Neural progenitor cell (in vitro differentiated cells): ENCODE measurements at regions not wholly inside any gene's neighbourhood (a gene's known extent, or its start where the extent isn't known, plus 50 kb on each side); places are given as distances from the start of the nearest gene placed in this dataset.

Experiments used
- DNase-seq: peaks from one replicate; pipeline ENCODE4 v3.0.0-alpha.2; 2016; ENCODE audit warnings: low spot score
- H2AFZ ChIP-seq: fragments of 200-600 bp; sonication (generic); replicated peaks from 2 replicates; pipeline ENCODE4 v1.6.1; 2016; ENCODE audit warnings: antibody characterized with exemption
- H3F3A ChIP-seq: fragments of 200-600 bp; sonication (generic); 2 replicates; pipeline ENCODE4 v1.6.1; 2016; ENCODE audit warnings: antibody characterized with exemption, low read depth
- H3K27ac ChIP-seq: fragments of 200-600 bp; sonication (generic); 2 replicates; pipeline ENCODE4 v1.5.1; 2016; ENCODE audit warnings: mild to moderate bottlenecking
- H3K27me3 ChIP-seq: fragments of 200-600 bp; sonication (generic); 2 replicates; pipeline ENCODE4 v1.6.1; 2016; ENCODE audit warnings: mild to moderate bottlenecking, moderate library complexity
- H3K36me3 ChIP-seq: fragments of 200-600 bp; sonication (generic); 2 replicates; pipeline ENCODE4 v1.5.1; 2016
- H3K4me1 ChIP-seq: fragments of 200-600 bp; sonication (generic); 2 replicates; pipeline ENCODE4 v1.6.1; 2016; ENCODE audit warnings: mixed run types
- H3K4me2 ChIP-seq: fragments of 200-600 bp; sonication (generic); 2 replicates; pipeline ENCODE4 v1.6.1; 2016
- H3K4me3 ChIP-seq: fragments of 200-600 bp; sonication (generic); 2 replicates; pipeline ENCODE4 v1.5.1; 2016
- H3K79me2 ChIP-seq: fragments of 200-600 bp; sonication (generic); 2 replicates; pipeline ENCODE4 v1.6.1; 2016; ENCODE audit warnings: low read depth
- H3K9ac ChIP-seq: fragments of 200-600 bp; sonication (generic); 2 replicates; pipeline ENCODE4 v1.6.1; 2016
- H3K9me3 ChIP-seq: fragments of 200-600 bp; sonication (generic); 2 replicates; pipeline ENCODE4 v1.5.1; 2016; ENCODE audit warnings: low read depth
- H4K20me1 ChIP-seq: fragments of 200-600 bp; sonication (generic); 2 replicates; pipeline ENCODE4 v1.6.1; 2016; ENCODE audit warnings: low read depth
- H3K27ac Mint-ChIP-seq: 3 replicates; pipeline ENCODE4 v1.8.0; 2021; ENCODE audit warnings: mixed read lengths
- H3K27me3 Mint-ChIP-seq: 2 replicates; pipeline ENCODE4 v1.8.0; 2022; ENCODE audit warnings: low read depth, mild to moderate bottlenecking, inconsistent platforms, moderate library complexity, mixed read lengths; ENCODE audit not compliant: insufficient read depth
- H3K36me3 Mint-ChIP-seq: 3 replicates; pipeline ENCODE4 v1.8.0; 2021; ENCODE audit warnings: mixed read lengths
- H3K4me1 Mint-ChIP-seq: 3 replicates; pipeline ENCODE4 v1.8.0; 2021; ENCODE audit warnings: mixed read lengths
- H3K4me3 Mint-ChIP-seq: 3 replicates; pipeline ENCODE4 v1.8.0; 2021; ENCODE audit warnings: mild to moderate bottlenecking, moderate library complexity, mixed read lengths
- H3K9me3 Mint-ChIP-seq: 3 replicates; pipeline ENCODE4 v1.8.0; 2020; ENCODE audit warnings: mixed read lengths
- CTCF ChIP-seq: fragments of 200-600 bp; sonication (generic); IDR thresholded peaks from 2 replicates; pipeline ENCODE4 v1.5.1; 2017; ENCODE audit warnings: antibody characterized with exemption, mild to moderate bottlenecking
- EZH2 ChIP-seq: fragments of 200-600 bp; sonication (generic); IDR thresholded peaks from 2 replicates; pipeline ENCODE4 v1.6.1; 2017; ENCODE audit warnings: antibody characterized with exemption, mild to moderate bottlenecking, moderate library complexity
- EZH2phosphoT487 ChIP-seq: fragments of 200-600 bp; sonication (generic); IDR thresholded peaks from 2 replicates; pipeline ENCODE4 v1.6.1; 2017; ENCODE audit warnings: antibody characterized with exemption

GRCh38 chr4:119763386-119763785, 134.8 kb upstream of the PDE5A start:
- Histone ChIP-seq H3K4me2 (no peak overlapping the region), H3K79me2 (no peaks in the 10 kb centered on the region), H2AFZ (no peak overlapping the region), H3K27me3 (no peaks in the 10 kb centered on the region), H3K27ac (no peak overlapping the region), H3F3A (no peaks in the 10 kb centered on the region), H3K36me3 (no peaks in the 10 kb centered on the region), H3K4me1 (no peaks in the 10 kb centered on the region), H3K9me3 (no peaks in the 10 kb centered on the region), H3K4me3 (no peak overlapping the region), H3K9ac (no peak overlapping the region), H4K20me1 (no peaks in the 10 kb centered on the region)
- no peak for DNase-seq
- peaks cover 3% of the 10 kb centered on the region for H3K9me3 Mint-ChIP-seq
- no peak overlapping the region for H3K4me3 Mint-ChIP-seq
- H3K27me3 Mint-ChIP-seq, result no peaks in the 10 kb centered on the region
- no peak overlapping the region for H3K27ac Mint-ChIP-seq
- H3K36me3 Mint-ChIP-seq, result no peaks in the 10 kb centered on the region
- H3K4me1 Mint-ChIP-seq, result no peaks in the 10 kb centered on the region
- TF ChIP-seq CTCF (no peak), EZH2phosphoT487 (no peak), EZH2 (no peak)

- no peaks in the 10 kb centered on the region for H3K27me3 ChIP-seq
- H4K20me1 ChIP-seq, result no peaks in the 10 kb centered on the region
- no peaks in the 10 kb centered on the region for H3K36me3 ChIP-seq
- TF ChIP-seq CTCF (no peak), EZH2phosphoT487 (no peak), EZH2 (no peak)
- no peaks in the 10 kb centered on the region for H3F3A ChIP-seq
- no peak overlapping the region for H2AFZ ChIP-seq
- Mint-ChIP-seq H3K4me3 (no peak overlapping the region), H3K27ac (no peak overlapping the region), H3K9me3 (no peaks in the 10 kb centered on the region), H3K27me3 (peaks cover 2% of the 10 kb centered on the region), H3K36me3 (no peaks in the 10 kb centered on the region), H3K4me1 (no peaks in the 10 kb centered on the region)
- no peaks in the 10 kb centered on the region for H3K9me3 ChIP-seq
- H3K4me3 ChIP-seq, result no peak overlapping the region
- H3K9ac ChIP-seq, result no peak overlapping the region
- H3K4me2 ChIP-seq, result no peak overlapping the region
- no peaks in the 10 kb centered on the region for H3K79me2 ChIP-seq
- DNase-seq, result no peak
- no peaks in the 10 kb centered on the region for H3K4me1 ChIP-seq
- H3K27ac ChIP-seq, result no peak overlapping the region
These were observed 127.0 kb upstream of the PDE5A start for GRCh38 chr4:119755599-119755998.

GRCh38 chr4:119752936-119753335, 124.3 kb upstream of the PDE5A start:
- Histone ChIP-seq H4K20me1 (no peaks in the 10 kb centered on the region), H3K36me3 (no peaks in the 10 kb centered on the region), H3K4me1 (no peaks in the 10 kb centered on the region), H3K79me2 (no peaks in the 10 kb centered on the region), H2AFZ (no peak overlapping the region), H3K9me3 (no peaks in the 10 kb centered on the region), H3K27ac (no peak overlapping the region), H3F3A (no peaks in the 10 kb centered on the region), H3K9ac (no peak overlapping the region), H3K4me3 (no peak overlapping the region), H3K4me2 (no peak overlapping the region), H3K27me3 (no peaks in the 10 kb centered on the region)
- H3K4me3 Mint-ChIP-seq, result no peak overlapping the region
- no peaks in the 10 kb centered on the region for H3K4me1 Mint-ChIP-seq
- no peak overlapping the region for H3K27ac Mint-ChIP-seq
- TF ChIP-seq EZH2 (no peak), CTCF (no peak), EZH2phosphoT487 (no peak)
- no peaks in the 10 kb centered on the region for H3K36me3 Mint-ChIP-seq
- no peak for DNase-seq
- peaks cover 2% of the 10 kb centered on the region for H3K27me3 Mint-ChIP-seq
- H3K9me3 Mint-ChIP-seq, result no peaks in the 10 kb centered on the region

DNA sequence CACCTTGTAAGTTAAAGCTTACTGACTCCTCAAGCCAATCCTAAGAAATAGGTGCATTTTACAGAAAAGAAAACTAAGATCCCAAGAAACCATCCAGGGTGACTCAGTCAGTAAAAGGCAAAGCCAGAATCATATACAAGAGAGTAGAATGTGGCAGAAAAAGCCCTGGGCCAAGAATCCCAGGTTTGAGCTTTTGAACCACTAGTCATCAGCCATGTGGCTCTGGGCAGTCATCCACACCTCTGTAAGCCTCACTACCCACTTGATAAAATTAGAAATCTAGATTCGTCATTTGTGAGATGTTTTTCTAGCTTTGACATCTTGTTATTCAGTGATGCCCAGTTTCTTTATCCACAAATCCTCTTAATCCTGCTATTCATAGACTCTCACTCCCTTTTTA, 122.2 kb upstream of the PDE5A start:
- Histone ChIP-seq H3K9me3 (no peaks in the 10 kb centered on the region), H3K4me2 (no peak overlapping the region), H3K4me1 (no peaks in the 10 kb centered on the region), H4K20me1 (no peaks in the 10 kb centered on the region), H3K27me3 (no peaks in the 10 kb centered on the region), H3K36me3 (no peaks in the 10 kb centered on the region), H3K79me2 (no peaks in the 10 kb centered on the region), H3K4me3 (no peak overlapping the region), H3F3A (no peaks in the 10 kb centered on the region), H3K27ac (no peak overlapping the region), H3K9ac (no peak overlapping the region), H2AFZ (peak overlapping the region; percentile 30)
- DNase-seq, result no peak
- no peak overlapping the region for H3K27ac Mint-ChIP-seq
- no peaks in the 10 kb centered on the region for H3K4me1 Mint-ChIP-seq
- TF ChIP-seq EZH2, result no peak
- no peak for TF ChIP-seq EZH2phosphoT487
- TF ChIP-seq CTCF, result no peak
- H3K27me3 Mint-ChIP-seq, result peaks cover 2% of the 10 kb centered on the region
- no peak overlapping the region for H3K4me3 Mint-ChIP-seq
- no peaks in the 10 kb centered on the region for H3K36me3 Mint-ChIP-seq
- no peaks in the 10 kb centered on the region for H3K9me3 Mint-ChIP-seq
